GM21717 (cell line): ENCODE measurements at regions not wholly inside any gene's neighbourhood (a gene's known extent, or its start where the extent isn't known, plus 50 kb on each side); places are given as distances from the start of the nearest gene placed in this dataset.

Experiments used
- ATAC-seq: cut with Tn5 transposase; IDR thresholded peaks from one replicate; pipeline ENCODE4 v1.9.1; 2021; ENCODE audit warnings: mild to moderate bottlenecking, moderate library complexity; ENCODE audit not compliant: unreplicated experiment

GRCh38 chr6:121967631-121968030, 431.8 kb upstream of the HSF2 start:
- no peak for ATAC-seq

GRCh38 chr6:121971931-121972335, 427.5 kb upstream of the HSF2 start:
- ATAC-seq = no peak

- ATAC-seq = no peak
These were observed 414.5 kb upstream of the HSF2 start for GRCh38 chr6:121984956-121985355.

- ATAC-seq = no peak
These were observed 406.1 kb upstream of the HSF2 start for GRCh38 chr6:121993362-121993761.

GRCh38 chr6:121994919-121995318, 404.5 kb upstream of the HSF2 start:
- no peak for ATAC-seq

GRCh38 chr6:121998631-121999030, 400.8 kb upstream of the HSF2 start:
- ATAC-seq = no peak

- ATAC-seq = no peak
These were observed 399.9 kb upstream of the HSF2 start for GRCh38 chr6:121999456-122000065.

- no peak for ATAC-seq
These were observed 393.8 kb upstream of the HSF2 start for GRCh38 chr6:122005661-122006060.

GRCh38 chr6:122007339-122007738, 392.1 kb upstream of the HSF2 start:
- no peak for ATAC-seq

- no peak for ATAC-seq
These were observed 391.1 kb upstream of the HSF2 start for GRCh38 chr6:122008101-122008999.

- ATAC-seq = no peak
These were observed 390.5 kb upstream of the HSF2 start for GRCh38 chr6:122009000-122009350.

GRCh38 chr6:122012578-122012977, 386.9 kb upstream of the HSF2 start:
- ATAC-seq = no peak

GRCh38 chr6:122014961-122015360, 384.5 kb upstream of the HSF2 start:
- ATAC-seq = no peak

GRCh38 chr6:122020588-122021264, 378.7 kb upstream of the HSF2 start:
- no peak for ATAC-seq

GRCh38 chr6:122025104-122025503, 374.3 kb upstream of the HSF2 start:
- ATAC-seq = no peak

GRCh38 chr6:122026582-122027369, 372.7 kb upstream of the HSF2 start:
- no peak for ATAC-seq

- no peak for ATAC-seq
These were observed 370.4 kb upstream of the HSF2 start for GRCh38 chr6:122028933-122029522.

- ATAC-seq = peak; percentile 94
These were observed 365.8 kb upstream of the HSF2 start for GRCh38 chr6:122033564-122034181.

- no peak for ATAC-seq
These were observed 364.3 kb upstream of the HSF2 start for GRCh38 chr6:122035173-122035572.

GRCh38 chr6:122040261-122040660, 359.2 kb upstream of the HSF2 start:
- ATAC-seq = no peak
